HG03571 (cell line): ENCODE measurements at regions not wholly inside any gene's neighbourhood (a gene's known extent, or its start where the extent isn't known, plus 50 kb on each side); places are given as distances from the start of the nearest gene placed in this dataset.
"Not testable (repeated sequence)": the region's sequence is repeated elsewhere in the genome, so short reads cannot be mapped to it uniquely, and the experiment has no call there.

Experiments
- ATAC-seq: cut with Tn5 transposase; IDR thresholded peaks from one replicate; pipeline ENCODE4 v1.9.1; 2021; ENCODE audit not compliant: unreplicated experiment

DNA sequence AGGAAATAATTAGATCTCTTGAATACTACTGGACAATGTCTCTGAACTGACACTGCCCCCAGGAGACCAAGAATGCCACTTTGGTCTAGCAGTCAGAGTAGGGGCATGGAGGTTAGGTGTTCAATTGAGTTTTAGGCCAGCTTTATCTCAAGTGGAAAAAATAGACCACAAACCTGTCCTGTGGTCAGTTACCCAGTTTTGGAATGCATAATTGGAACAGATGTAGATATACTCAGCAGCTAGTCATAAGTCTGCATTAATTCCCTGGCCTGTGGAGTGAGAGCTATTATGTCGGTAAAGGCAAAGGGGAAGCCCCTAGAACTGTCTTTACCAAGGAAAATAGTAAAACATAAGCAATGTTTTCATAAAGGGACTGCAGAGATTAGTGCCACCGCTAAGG, 587.7 kb downstream of the GLUD2 start:
- ATAC-seq, result no peak

DNA sequence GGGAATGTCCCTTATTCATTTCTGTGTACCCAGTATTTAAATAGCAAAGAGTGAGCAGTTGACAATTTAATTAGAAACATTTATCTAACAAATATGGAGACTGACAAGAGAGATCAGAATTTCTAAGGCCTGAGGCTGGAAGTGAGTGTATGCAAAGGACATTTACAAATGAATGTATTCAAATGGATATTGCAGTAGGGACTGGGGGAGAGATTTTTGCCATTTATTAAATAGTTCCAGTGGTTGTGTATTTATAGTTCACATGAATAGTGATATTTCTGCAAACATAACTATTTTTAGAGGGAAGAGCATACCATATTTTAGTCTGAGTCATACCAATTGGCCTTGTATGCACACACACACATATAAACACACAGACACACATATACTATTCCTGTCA, 592.4 kb downstream of the GLUD2 start:
- no peak for ATAC-seq

DNA sequence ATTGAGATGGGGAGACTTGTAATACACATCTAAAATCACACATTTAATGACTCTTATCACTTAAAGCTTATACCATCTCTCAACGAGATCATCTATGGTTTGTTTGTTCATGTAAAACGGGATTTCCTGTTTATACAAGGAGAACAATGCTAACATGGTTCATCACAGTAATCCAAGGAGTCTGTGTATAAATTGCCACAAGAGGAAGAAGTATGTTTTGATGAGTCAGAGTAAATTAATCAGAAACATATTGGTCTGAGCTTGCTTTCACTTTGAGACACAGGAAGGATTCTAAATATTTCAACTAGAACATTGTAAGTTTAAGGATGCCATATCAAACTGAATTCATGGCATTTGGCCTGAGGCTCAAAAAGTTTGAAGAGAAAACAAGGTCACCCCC, 594.1 kb downstream of the GLUD2 start:
- ATAC-seq, result no peak

DNA sequence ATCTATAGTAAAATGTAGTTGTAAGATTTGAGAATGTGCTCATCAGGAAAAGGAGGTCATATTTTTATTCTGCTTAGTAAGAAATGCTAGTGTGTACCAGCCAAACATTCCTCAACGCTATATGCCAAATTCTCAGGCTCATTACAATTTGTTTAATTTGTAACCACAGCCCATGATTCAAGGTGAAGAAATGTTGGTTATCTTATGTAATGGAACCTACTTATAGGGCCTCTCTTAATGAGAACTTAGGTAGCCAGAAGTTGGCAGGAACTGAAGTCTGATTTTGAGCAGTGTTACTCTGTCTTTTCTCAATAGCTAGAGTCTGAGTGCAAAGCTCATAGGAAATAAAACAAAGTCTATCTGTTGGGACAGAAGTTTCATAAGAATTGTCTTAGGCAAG, 595.0 kb downstream of the GLUD2 start:
- ATAC-seq, result no peak

DNA sequence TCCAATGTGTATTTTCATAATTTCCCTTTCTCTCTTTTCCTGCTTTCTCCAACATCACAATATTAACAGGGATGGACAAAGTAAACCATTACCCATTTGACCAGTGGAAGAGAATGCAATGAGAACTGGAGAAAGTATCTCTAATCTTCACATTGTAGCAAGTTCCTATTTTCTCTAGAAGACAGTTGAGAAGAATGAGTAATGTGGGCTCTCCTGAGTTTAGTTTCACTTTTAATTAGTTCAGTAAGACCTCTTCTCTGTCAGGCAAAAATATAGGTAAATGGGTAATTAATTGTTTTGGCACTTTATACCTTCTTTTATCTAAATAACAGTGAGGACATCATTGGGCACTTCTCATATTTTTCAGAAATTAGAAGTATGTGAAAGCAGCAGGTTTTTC, 602.0 kb downstream of the GLUD2 start:
- no peak for ATAC-seq

DNA sequence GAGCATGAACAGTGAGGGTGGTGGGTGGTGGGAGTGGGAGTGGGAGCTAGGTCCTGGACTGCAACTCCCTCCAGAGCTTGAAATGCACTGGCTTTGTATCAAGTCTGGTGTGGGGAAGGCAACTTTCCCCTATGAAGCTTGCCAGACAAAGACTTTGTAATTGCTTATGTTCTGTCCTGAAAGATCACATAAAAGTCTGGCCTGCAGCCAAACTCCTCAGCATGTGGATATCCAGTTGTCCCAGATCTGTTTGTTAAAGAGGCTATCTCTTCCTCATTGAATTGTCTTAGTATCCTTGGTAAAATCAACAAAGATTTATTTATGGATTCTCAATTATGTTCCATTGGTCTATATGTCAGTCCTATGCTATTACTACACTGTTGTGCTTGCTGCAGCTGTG, 607.9 kb downstream of the GLUD2 start:
- no peak for ATAC-seq

DNA sequence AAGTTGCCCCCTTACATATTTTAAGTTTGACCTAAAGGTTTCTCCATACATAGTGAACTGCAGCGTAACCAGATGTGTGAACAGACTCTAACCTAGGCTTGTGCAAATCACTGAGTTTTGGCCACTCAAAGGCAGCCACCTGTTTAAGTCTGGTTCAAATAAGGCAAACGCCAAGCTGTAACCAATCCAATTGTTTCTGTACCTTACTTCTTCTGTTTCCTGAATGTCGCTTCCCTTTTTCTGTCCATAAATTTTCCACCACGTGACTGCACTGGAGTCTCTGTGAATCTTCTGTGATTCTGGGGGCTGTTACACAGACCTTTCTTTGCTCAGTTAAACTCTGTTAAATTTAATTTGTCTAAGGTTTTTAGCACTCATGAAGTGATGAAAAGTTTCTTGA, 618.8 kb downstream of the GLUD2 start:
- ATAC-seq, result no peak

DNA sequence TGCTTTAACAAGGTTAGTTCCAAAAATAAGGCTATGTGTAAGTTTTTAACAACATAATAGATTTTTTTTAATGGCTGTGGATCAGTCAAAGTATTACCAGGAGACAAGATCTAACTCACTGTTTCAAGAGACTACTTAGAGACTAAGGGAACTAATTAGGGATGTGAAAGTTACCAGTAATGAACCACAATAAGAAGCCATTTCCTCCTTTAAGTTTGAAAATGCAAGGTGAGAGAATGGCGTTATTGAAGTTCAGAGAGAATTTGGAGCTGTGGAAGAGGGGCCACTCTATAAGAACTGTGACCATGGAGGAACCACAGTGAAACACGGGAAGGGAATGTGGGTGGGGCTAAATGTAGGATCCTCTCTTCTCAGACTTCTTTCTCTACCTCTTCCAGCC, 624.2 kb downstream of the GLUD2 start:
- no peak for ATAC-seq

DNA sequence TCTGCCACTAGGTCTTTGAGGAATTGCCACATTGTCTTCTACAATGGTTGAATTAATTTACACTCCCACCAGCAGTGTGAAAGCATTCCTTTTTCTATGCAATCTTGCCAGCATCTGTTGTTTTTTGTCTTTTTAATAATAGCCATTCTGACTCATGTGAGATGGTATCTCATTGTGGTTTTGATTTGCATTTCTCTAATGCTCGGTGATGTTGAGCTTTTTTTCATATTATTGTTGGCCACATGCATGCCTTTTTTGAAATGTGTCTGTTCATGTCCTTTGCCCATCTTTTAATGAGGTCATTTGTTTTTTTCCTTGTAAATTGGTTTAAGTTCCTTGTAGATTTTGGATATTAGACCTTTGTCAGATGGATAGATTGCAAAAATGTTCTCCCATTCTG, 661.8 kb downstream of the GLUD2 start:
- not testable (repeated sequence) for ATAC-seq

DNA sequence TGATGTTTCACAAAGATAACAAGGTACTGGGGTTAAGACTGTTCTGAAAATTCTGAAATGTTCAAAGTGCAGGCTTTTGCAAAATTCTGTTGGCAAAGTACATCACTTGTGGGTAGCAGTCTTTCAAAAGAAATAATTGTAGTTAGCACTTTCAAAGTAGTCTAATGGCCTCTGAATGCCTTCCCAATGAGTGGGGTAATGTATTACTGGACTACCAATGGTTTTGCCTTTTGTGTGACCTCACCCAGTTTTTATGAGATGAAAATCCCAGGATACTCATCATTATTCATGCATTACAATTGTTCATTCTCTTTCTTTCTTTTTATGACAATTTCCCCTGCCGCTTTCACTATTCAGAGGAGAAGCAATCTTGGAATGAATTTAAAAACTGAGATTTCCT, 686.1 kb downstream of the GLUD2 start:
- ATAC-seq, result no peak

DNA sequence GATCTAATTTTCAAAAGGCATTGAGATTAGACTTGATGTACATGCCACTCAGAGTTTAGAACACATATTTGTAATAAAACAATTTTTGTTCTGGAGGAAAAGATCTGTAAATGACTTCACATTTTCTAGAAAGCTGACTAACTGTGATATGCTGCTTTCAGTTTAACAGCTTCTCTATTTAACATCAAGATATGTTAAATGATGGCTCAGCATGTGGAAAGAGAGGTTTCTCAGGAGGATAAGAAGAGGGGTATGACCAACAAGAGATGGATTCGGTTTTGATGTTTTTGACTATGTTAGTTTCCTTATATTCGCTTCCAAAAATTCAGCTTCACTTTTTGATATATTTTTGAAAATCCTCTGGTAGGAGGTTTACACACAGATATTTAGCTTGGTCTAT, 698.7 kb downstream of the GLUD2 start:
- ATAC-seq, result no peak

DNA sequence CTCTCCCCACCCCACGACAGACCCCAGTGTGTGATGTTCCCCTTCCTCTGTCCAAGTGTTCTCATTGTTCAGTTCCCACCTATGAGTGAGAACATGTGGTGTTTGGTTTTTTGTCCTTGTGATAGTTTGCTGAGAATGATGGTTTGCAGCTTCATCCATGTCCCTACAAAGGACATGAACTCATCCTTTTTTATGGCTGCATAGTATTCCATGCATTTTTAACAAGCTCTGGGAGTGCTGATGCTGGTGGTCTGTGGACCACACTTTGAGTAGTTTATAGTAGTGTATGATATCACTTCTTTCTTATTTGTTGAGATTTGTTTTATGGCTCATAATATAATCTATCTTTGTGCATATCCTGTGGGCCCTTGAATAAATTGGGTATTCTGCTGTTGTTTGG, 706.2 kb downstream of the GLUD2 start:
- ATAC-seq, result not testable (repeated sequence)

DNA sequence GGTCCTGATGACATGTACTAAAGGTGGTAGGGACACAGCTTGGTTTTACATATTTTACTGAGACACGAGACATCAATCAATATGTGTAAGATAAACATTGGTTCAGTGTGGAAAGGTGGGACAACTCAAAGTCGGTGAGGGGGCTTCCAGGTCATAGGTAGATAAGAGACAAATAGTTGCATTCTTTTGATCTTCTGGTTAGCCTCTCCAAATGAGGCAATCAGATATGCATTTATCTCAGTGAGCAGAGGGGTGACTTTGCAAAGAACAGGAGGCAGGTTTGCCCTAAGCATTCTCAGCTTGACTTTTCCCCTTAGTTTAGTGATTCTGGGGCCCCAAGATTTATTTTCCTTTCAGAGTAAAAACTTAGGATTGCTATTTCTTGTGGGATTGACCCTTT, 706.9 kb downstream of the GLUD2 start:
- ATAC-seq, result no peak

DNA sequence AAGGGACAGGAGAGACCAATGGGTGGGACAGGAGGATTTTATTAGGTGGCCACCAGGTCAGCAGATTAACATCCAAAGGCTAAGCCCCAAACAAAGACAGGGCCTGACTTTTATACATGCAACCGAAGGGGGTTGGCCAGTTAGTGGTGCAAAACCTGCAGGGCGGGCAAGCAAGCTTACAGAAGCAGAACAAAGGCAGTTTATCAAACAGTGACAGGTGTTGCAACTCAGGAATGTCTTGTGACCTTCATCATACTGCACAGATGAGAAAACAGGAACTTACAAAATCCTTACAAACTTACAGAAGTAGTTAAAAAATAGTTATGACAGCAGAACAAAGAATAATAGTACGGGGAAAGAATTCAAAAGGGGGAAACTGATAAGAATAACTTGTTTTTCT, 708.1 kb downstream of the GLUD2 start:
- ATAC-seq, result no peak

DNA sequence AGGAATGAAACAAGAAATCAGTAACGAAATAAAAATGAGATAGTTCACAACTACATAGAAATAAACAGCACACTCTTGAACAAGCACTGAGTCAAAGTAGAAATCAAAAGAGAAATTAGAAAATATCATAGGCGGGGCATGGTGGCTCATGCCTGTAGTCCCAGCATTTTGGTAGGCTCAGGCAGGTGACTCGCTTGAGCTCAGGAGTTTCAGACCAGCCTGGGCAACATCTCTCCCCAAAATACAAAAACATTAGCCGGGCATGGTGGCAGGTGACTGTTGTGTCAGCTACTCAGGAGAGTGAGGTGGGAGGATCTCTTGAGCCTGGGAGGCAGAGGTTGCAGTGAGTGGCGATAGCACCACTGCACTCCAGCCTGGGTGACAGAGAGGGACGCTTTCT, 714.4 kb downstream of the GLUD2 start:
- no peak for ATAC-seq

DNA sequence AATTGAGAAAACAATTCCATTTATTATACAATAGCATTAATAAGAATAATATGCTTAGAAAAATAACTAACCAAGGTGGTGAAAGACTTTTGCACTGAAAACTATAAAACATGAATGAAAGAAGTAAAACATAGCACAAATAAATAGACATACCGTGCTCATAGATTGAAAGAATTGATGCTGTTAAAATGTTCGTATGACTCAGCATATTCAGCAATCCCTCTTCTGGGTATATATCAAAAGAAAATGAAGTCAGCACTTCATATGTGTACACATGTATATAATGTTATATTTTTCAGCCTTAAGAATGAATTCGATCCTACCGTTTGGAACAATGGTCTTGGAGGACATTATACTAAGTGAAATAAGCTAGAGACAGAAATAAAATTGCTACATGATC, 716.3 kb downstream of the GLUD2 start:
- no peak for ATAC-seq

DNA sequence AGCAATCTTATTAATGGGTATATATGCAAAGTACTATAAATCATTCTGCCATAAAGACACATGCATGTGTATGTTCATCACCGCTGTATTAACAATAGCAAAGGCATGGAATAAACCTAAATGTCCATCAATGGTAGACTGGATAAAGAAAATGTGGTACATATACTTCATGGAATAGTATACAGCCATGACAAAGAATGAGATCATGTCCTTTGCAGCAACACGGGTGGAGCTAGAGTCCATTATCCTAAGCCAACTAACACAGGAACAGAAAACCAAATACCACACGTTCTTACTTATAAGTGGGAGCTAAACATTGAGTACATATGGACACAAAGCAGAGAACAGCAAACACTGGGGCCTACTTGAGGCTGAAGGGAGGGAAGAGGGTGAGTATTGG, 720.8 kb downstream of the GLUD2 start:
- ATAC-seq, result not testable (repeated sequence)

DNA sequence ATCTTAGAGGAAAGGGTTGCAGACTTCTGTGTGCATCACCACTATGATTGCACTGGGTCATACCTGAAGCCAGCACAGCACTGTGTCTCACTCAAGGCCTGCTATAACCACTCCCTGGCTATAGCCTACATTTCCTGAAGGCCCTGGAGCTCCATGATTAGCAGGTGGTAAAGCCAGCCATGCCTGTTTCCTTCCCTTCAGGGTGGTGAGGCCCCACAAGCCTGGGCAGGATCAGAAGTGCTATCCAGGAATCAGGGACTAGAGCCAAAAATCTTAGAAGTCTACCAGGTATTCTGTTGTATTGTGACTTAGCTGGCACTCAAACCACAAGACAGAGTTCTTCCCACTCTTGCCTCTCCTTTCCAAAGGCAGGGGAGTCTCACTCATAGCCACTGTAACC, 734.6 kb downstream of the GLUD2 start:
- no peak for ATAC-seq

DNA sequence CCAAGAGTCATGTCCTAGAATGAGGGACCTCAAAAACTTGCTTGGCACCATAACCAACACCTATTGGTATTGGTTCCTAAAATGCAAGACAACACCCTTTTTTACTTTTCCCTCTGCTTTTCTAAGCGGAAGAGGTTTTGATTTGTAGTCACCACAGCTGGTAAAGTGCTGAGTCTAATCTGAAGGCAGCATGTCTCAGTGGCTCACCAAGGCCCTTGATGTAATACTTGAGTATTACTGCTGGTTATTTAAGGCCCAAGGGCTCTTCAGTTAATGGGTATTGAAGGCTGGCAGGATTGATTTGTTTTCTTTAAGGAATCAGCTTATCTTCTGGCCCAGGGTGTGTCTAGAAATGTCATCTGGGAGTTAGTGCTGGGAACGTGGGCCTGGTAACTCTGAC, 735.1 kb downstream of the GLUD2 start:
- ATAC-seq, result no peak

DNA sequence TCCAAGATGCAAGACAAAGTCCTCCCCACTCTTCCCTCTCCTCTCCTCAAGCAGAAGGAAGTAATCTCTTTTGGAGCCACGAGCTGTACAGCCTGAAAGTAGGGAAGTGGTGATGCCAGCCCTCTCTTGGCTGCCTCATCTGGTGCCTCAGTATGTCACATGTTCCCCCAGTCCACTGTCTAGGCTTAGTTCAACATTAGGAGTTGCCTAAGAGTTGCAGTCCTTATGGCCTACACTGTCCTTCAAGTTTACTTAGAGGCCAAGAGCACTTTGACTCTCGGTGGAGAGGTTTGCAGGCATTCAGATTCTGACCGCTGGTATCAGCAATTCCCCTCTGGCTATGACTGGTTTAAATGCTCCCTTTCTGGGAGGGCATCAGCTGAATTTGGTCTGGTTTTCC, 735.6 kb downstream of the GLUD2 start:
- ATAC-seq, result no peak

DNA sequence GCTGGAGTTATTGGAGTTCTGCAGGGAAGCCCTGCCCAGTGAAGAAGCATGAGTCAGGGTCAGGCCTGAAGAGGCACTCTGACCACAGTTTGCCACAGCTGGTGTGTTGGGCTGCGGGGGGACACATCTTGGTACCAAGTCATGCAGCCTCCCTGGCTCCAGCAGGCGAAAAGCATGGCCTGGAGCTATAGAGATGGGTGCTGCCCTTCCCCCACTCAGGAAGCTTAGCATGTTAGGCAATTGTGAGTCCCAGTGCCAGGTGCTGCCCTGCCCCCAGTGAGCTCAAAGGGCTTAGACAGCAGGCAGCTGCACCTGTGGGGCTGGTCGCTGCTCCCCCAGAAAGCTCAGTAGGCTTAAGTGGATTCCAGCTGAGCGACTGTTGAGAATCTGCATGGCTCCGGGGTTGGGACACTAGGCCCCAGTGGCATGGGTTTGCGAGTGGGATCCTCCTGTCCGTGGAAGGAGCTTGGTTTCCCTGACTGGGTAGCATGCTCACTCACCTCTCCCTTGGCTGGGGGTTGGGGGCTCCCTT, 755.5 kb downstream of the GLUD2 start:
- no peak for ATAC-seq

DNA sequence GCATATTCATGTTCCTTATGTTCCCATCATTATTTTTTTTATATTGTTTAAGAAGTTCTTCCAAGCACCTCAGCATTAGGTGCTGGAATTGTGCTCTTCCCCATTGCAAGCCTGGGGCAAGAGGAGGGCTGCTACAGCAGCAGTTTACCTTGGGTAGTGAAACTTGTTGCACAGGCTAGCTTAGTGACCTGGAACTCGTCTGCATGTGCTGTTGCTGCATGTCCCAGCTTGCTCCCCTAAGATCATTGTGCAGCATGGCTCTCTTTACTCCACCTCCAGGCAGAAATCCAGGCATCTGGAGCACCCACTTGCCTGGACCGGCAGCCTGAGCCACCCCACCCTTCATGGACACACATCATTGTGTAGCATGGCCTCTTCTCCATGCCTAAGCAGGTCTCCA, 776.0 kb downstream of the GLUD2 start:
- ATAC-seq, result no peak

DNA sequence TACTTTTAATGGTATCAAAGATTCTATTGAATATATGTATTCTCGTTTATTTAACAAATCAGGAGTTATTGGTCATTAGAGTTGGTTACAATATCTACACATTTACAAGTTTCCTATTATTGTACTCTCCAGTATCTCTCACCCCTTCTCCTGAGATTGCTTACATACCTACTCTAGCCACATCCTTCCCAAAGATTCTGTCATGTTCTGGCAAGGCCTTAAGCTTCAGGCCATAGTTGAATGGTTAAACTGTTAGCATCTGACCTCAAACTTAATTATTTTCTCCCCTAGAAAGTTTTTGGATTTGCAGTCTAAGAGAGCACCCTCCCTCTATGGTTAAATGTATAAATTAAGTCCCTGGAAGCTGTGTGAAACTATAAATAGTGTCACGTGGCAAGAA, 784.2 kb downstream of the GLUD2 start:
- ATAC-seq, result no peak

DNA sequence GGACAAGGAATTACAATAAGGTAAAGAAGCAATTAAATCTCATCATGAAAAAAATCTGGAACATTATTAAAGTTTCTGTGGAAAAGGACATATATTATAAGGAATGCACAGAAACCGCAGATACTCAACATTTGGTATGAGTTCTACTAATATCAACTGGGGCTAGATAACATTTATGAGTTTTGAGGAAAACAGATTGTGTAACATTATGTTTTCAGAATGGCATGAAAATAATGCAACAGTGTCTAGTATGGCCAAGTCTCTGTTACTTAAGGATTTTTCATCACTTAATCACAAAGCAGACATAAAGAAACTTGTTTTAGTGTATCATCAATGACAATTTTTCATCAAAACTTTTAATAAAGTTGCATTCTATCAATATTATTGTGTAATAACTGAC, 785.0 kb downstream of the GLUD2 start:
- ATAC-seq, result no peak
